K562 (cell line): ENCODE measurements at regions not wholly inside any gene's neighbourhood (a gene's known extent, or its start where the extent isn't known, plus 50 kb on each side); places are given as distances from the start of the nearest gene placed in this dataset.

Experiments
- ATAC-seq: fragments of 200-7000 bp; cut with Tn5 transposase; 3 replicates; pipeline ENCODE4 v1.9.1; 2020; ENCODE audit warnings: moderate library complexity
- BruUV-seq: library from RNA; stranded (reverse); fragments of 400-500 nt; replicated peaks from 2 replicates; lab custom pipeline; 2021; lab: Mats Ljungman, UMichigan
- CTCF ChIA-PET: fragments of 300-600 bp; formaldehyde crosslinking; extraction: SDS; loops from one replicate; lab custom pipeline; 2021; ENCODE audit warnings: low intra/inter-chr PET ratio; lab: Yijun Ruan, JAX
- POLR2A ChIA-PET: fragments of 300-600, 350-650 bp; sonication (Branson Sonifier 250); formaldehyde crosslinking; extraction: SDS; loops from one replicate; lab custom pipeline; 2021; ENCODE audit warnings: antibody characterized with exemption, inconsistent platforms; lab: Yijun Ruan, JAX
- DNase-seq, 4 experiments: peaks; one replicate each; pipeline versions ENCODE4 v3.0.0 to v3.0.0-alpha.2; 2011 to 2018; ENCODE audit warnings: low spot score in 3 of 4, mixed read lengths in 3 of 4; ENCODE audit errors: extremely low read depth in 1 of 4
- FAIRE-seq: peaks from 2 replicates; lab custom pipeline; 2011; peaks lifted over from hg19 to GRCh38; lab: Jason Lieb, UNC
- H2AFZ ChIP-seq: 2 replicates; pipeline ENCODE4 v1.6.0; 2011; ENCODE audit warnings: low read depth, low read length, control low read depth, inconsistent platforms
- H3K27ac ChIP-seq: fragments of 200-600 bp; 3 replicates; pipeline ENCODE4 v1.8.0; 2011; ENCODE audit warnings: low read depth, mild to moderate bottlenecking, control low read depth, inconsistent platforms, low read length, moderate library complexity, mixed read lengths; ENCODE audit errors: extremely low read depth
- H3K27me3 ChIP-seq, 2 experiments: fragments of 300-600 bp in 1 of 2; 2 replicates in 1 of 2; 3 replicates in 1 of 2; pipeline versions ENCODE4 v1.6.0 to v1.8.0; 2011; ENCODE audit warnings: inconsistent platforms in 2 of 2, low read length in 2 of 2, mild to moderate bottlenecking in 1 of 2, mixed read lengths in 1 of 2, moderate library complexity in 1 of 2; ENCODE audit not compliant: control insufficient read depth in 2 of 2, insufficient read depth in 2 of 2
- H3K36me3 ChIP-seq: fragments of 300-600 bp; 3 replicates; pipeline ENCODE4 v1.8.0; 2011; ENCODE audit warnings: mild to moderate bottlenecking, low read length, inconsistent platforms; ENCODE audit not compliant: control insufficient read depth, insufficient read depth
- H3K4me1 ChIP-seq, 2 experiments: fragments of 200-600 bp in 1 of 2; replicated peaks in 1 of 2; 2 replicates in 1 of 2; 3 replicates in 1 of 2; pipeline versions ENCODE4 v1.5.1 to v1.8.0; 2011; ENCODE audit warnings: inconsistent platforms in 2 of 2, low read length in 2 of 2, mild to moderate bottlenecking in 1 of 2, mixed read lengths in 1 of 2, moderate library complexity in 1 of 2; ENCODE audit not compliant: control insufficient read depth in 2 of 2, insufficient read depth in 2 of 2
- H3K4me2 ChIP-seq: 2 replicates; pipeline ENCODE4 v1.6.1; 2011; ENCODE audit warnings: low read length, control low read depth, inconsistent platforms, mixed read lengths; ENCODE audit not compliant: insufficient read depth
- H3K4me3 ChIP-seq: fragments of 200-600 bp; sonication (generic), shearing (Covaris generic); 2 replicates; pipeline ENCODE4 v1.5.1; 2016; ENCODE audit warnings: control low read depth, inconsistent platforms
- H3K79me2 ChIP-seq: fragments of 200-600 bp; 3 replicates; pipeline ENCODE4 v1.8.0; 2011; ENCODE audit warnings: low read length, inconsistent platforms; ENCODE audit not compliant: control insufficient read depth, insufficient read depth
- H3K9ac ChIP-seq, 2 experiments: 2 replicates each; pipeline versions ENCODE4 v1.6.0 to v1.6.1; 2011; ENCODE audit warnings: low read depth in 2 of 2, low read length in 2 of 2, control low read depth in 1 of 2, inconsistent platforms in 1 of 2, mild to moderate bottlenecking in 1 of 2, mixed read lengths in 1 of 2; ENCODE audit not compliant: insufficient read depth in 1 of 2
- H3K9me1 ChIP-seq: one replicate; pipeline ENCODE4 v1.6.0; 2011; ENCODE audit warnings: inconsistent platforms, mild to moderate bottlenecking, low read length, moderate library complexity; ENCODE audit not compliant: control insufficient read depth, insufficient read depth
- H3K9me3 ChIP-seq: replicated peaks from 2 replicates; pipeline ENCODE4 v1.5.1; 2011; ENCODE audit warnings: low read depth, low read length, inconsistent platforms; ENCODE audit not compliant: control insufficient read depth, insufficient read depth
- H4K20me1 ChIP-seq: replicated peaks from 2 replicates; pipeline ENCODE4 v1.6.1; 2011; ENCODE audit warnings: low read length, inconsistent platforms, mixed read lengths; ENCODE audit not compliant: control insufficient read depth, insufficient read depth
- ILF3 ChIP-seq: fragments of 450-650 bp; IDR thresholded peaks from 2 replicates; pipeline ENCODE4 v1.6.1; 2018; ENCODE audit warnings: antibody characterized with exemption, mild to moderate bottlenecking, moderate library complexity, borderline replicate concordance
- KHSRP ChIP-seq: fragments of 450-650 bp; IDR thresholded peaks from 2 replicates; pipeline ENCODE4 v1.6.1; 2017
- MGA ChIP-seq: fragments of 450-650 bp; IDR thresholded peaks from 2 replicates; pipeline ENCODE4 v1.6.1; 2016; ENCODE audit warnings: mild to moderate bottlenecking, moderate library complexity
- SIRT6 ChIP-seq: IDR thresholded peaks from one replicate; pipeline ENCODE4 v1.6.1; 2012; ENCODE audit warnings: low read depth, mild to moderate bottlenecking, control low read depth, inconsistent platforms, low read length, moderate library complexity
- SP1 ChIP-seq: sonication (generic); formaldehyde crosslinking; IDR thresholded peaks from 2 replicates; pipeline ENCODE4 v1.8.1; 2022; ENCODE audit warnings: mild to moderate bottlenecking, missing genetic modification reagents
- ZC3H11A ChIP-seq: IDR thresholded peaks from 2 replicates; pipeline ENCODE4 v1.6.1; 2012; ENCODE audit warnings: low read depth, low read length, improper control_type of control experiment
- ZFP36 ChIP-seq: fragments of 150-350 bp; IDR thresholded peaks from 2 replicates; pipeline ENCODE4 v1.6.1; 2018; ENCODE audit warnings: low read length, low read depth; ENCODE audit not compliant: partially characterized antibody
- ZNF174 ChIP-seq: fragments of 250-450 bp; sonication (Bioruptor Pico); IDR thresholded peaks from 2 replicates; pipeline ENCODE4 v1.4.0; 2020; ENCODE audit warnings: mild to moderate bottlenecking
- ZNF184 ChIP-seq: sonication (generic); formaldehyde crosslinking; IDR thresholded peaks from 2 replicates; pipeline ENCODE4 v1.5.0; 2020; ENCODE audit warnings: missing genetic modification reagents
- ZNF57 ChIP-seq: fragments of 450-650 bp; formaldehyde crosslinking; IDR thresholded peaks from 2 replicates; pipeline ENCODE4 v1.4.0; 2020; ENCODE audit warnings: mild to moderate bottlenecking, moderate library complexity
- ZNF668 ChIP-seq: fragments of 250-450 bp; sonication (Bioruptor Pico); IDR thresholded peaks from 2 replicates; pipeline ENCODE4 v1.8.0; 2022; ENCODE audit warnings: mild to moderate bottlenecking, inconsistent platforms
- in situ Hi-C: fragments of 300-500 bp; cut with MboI; formaldehyde crosslinking; loops from 4 replicates; pipeline ENCODE4 v1.15.0; 2018; ENCODE audit warnings: inconsistent platforms, mixed read lengths
- intact Hi-C: fragments of 100-400 bp; cut with micrococcal nuclease; formaldehyde crosslinking; loops from 2 replicates; pipeline ENCODE4 v1.14.2; 2022
- TF ChIP-seq, protein P1 (sequence below), 3 experiments: fragments of 200-800 bp in 1 of 3; sonication (Bioruptor generic) in 1 of 3; sonication (generic) in 1 of 3; formaldehyde crosslinking in 1 of 3; IDR thresholded peaks; 2 replicates each; pipeline versions ENCODE4 v1.6.1 to v1.8.0; 2016 to 2022; ENCODE audit warnings: mild to moderate bottlenecking in 2 of 3, missing compliant biosample characterization in 2 of 3, missing genetic modification characterization in 2 of 3, missing genetic modification reagents in 1 of 3

DNA sequence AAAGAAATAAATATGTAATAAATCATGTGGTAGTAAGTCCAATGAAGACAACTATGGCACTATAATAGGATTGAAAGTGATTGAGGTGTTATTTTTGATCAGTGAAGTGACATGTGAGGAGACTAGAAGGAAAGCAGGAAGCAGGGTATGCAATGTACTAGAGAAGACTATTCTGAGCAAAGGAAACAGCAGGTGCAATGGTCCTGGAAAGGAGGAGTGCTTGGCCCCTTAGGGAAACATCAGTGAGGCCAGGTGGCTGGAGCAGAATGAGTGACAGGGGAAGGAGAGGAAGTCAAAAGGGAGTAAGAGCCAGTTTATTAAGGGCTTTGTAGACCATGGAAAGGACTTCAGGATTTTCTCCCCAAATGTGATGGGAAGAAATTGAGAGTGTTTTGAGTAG, 207.6 kb upstream of the HCCS start:
- no peaks in the 10 kb centered on the region for H3K4me1 ChIP-seq
- ChIA-PET POLR2A (no interaction called here), CTCF (no interaction called here)
- H3K4me3 ChIP-seq: no peak overlapping the region
- no peak overlapping the region for H2AFZ ChIP-seq
- no peaks in the 10 kb centered on the region for H3K27me3 ChIP-seq
- intact Hi-C loops (no loop called here), in situ Hi-C loops (no loop called here)
- no peaks in the 10 kb centered on the region for H3K9me1 ChIP-seq
- no peaks in the 10 kb centered on the region for H4K20me1 ChIP-seq
- no peak overlapping the region for H3K4me2 ChIP-seq
- no TSS peak for BruUV-seq
- no peaks in the 10 kb centered on the region for H3K9me3 ChIP-seq
- DNase-seq (no peak), ATAC-seq (no peak), FAIRE-seq (no peak)
- H3K9ac ChIP-seq: no peak overlapping the region
- H3K36me3 ChIP-seq: no peaks in the 10 kb centered on the region
- H3K27ac ChIP-seq: no peak overlapping the region
- H3K79me2 ChIP-seq: no peaks in the 10 kb centered on the region
- TF ChIP-seq, protein P1, sequence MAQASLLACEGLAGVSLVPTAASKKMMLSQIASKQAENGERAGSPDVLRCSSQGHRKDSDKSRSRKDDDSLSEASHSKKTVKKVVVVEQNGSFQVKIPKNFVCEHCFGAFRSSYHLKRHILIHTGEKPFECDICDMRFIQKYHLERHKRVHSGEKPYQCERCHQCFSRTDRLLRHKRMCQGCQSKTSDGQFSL (CRISPR knock-in tag; IDR thresholded peaks at IDR 0.05): no peak
- TF ChIP-seq, protein P1 (tag; IDR thresholded peaks at IDR 0.05): no peak
- TF ChIP-seq KHSRP: no peak
- no peak for TF ChIP-seq ZFP36
- no peak for TF ChIP-seq ZNF668 (CRISPR knock-in tag)
- no peak for TF ChIP-seq SIRT6
- no peak for TF ChIP-seq ILF3
- no peak for TF ChIP-seq ZNF57
- TF ChIP-seq ZNF184: no peak
- no peak for TF ChIP-seq ZC3H11A
- TF ChIP-seq SP1 (CRISPR knock-in tag): no peak
- TF ChIP-seq ZNF174 (CRISPR knock-in tag): no peak
- no peak for TF ChIP-seq MGA
